ENCODE measurements at regions not wholly inside any gene's neighbourhood (a gene's known extent, or its start where the extent isn't known, plus 50 kb on each side); places are given as distances from the start of the nearest gene placed in this dataset.

- no peak for DNase-seq (ENCODE audit: low read depth)
Measured at GRCh38 chr5:8908055-8908683, 637.7 kb downstream of the SEMA5A start.

- DNase-seq (ENCODE audit: low read depth): no peak
Measured at GRCh38 chr5:8912106-8912505, 633.8 kb downstream of the SEMA5A start.

GRCh38 chr5:8913522-8913921 is 632.4 kb downstream of the SEMA5A start:
- no peak for DNase-seq (ENCODE audit: low read depth)

- DNase-seq (ENCODE audit: low read depth): no peak
Measured at GRCh38 chr5:8919096-8919495, 626.8 kb downstream of the SEMA5A start.

- no peak for DNase-seq (ENCODE audit: low read depth)
Measured at GRCh38 chr5:8923526-8923925, 622.3 kb downstream of the SEMA5A start.

- no peak for DNase-seq (ENCODE audit: low read depth)
Measured at GRCh38 chr5:8924054-8924793, 621.7 kb downstream of the SEMA5A start.

- DNase-seq (ENCODE audit: low read depth): no peak
Measured at GRCh38 chr5:8930021-8930420, 615.9 kb downstream of the SEMA5A start.

GRCh38 chr5:8934455-8934854 is 611.4 kb downstream of the SEMA5A start:
- DNase-seq (ENCODE audit: low read depth): no peak

- no peak for DNase-seq (ENCODE audit: low read depth)
Measured at GRCh38 chr5:8940934-8941333, 604.9 kb downstream of the SEMA5A start.

- DNase-seq (ENCODE audit: low read depth): no peak
Measured at GRCh38 chr5:8943301-8943700, 602.6 kb downstream of the SEMA5A start.

- no peak for DNase-seq (ENCODE audit: low read depth)
Measured at GRCh38 chr5:8944005-8944404, 601.9 kb downstream of the SEMA5A start.

- no peak for DNase-seq (ENCODE audit: low read depth)
Measured at GRCh38 chr5:8945972-8946371, 599.9 kb downstream of the SEMA5A start.

- DNase-seq (ENCODE audit: low read depth): no peak
Measured at GRCh38 chr5:8949908-8950307, 596.0 kb downstream of the SEMA5A start.

GRCh38 chr5:8952147-8952546 is 593.7 kb downstream of the SEMA5A start:
- no peak for DNase-seq (ENCODE audit: low read depth)

GRCh38 chr5:8953016-8953415 is 592.9 kb downstream of the SEMA5A start:
- no peak for DNase-seq (ENCODE audit: low read depth)

GRCh38 chr5:8953911-8954438 is 591.9 kb downstream of the SEMA5A start:
- DNase-seq (ENCODE audit: low read depth): no peak

GRCh38 chr5:8954801-8955200 is 591.1 kb downstream of the SEMA5A start:
- DNase-seq (ENCODE audit: low read depth): no peak

- DNase-seq (ENCODE audit: low read depth): no peak
Measured at GRCh38 chr5:8956659-8957058, 589.2 kb downstream of the SEMA5A start.

- no peak for DNase-seq (ENCODE audit: low read depth)
Measured at GRCh38 chr5:8958602-8959001, 587.3 kb downstream of the SEMA5A start.

GRCh38 chr5:8961219-8961618 is 584.7 kb downstream of the SEMA5A start:
- DNase-seq (ENCODE audit: low read depth): no peak

- DNase-seq (ENCODE audit: low read depth): no peak
Measured at GRCh38 chr5:8961956-8962355, 583.9 kb downstream of the SEMA5A start.

- no peak for DNase-seq (ENCODE audit: low read depth)
Measured at GRCh38 chr5:8981016-8981415, 564.9 kb downstream of the SEMA5A start.

GRCh38 chr5:8981496-8981895 is 564.4 kb downstream of the SEMA5A start:
- DNase-seq (ENCODE audit: low read depth): no peak

- no peak for DNase-seq (ENCODE audit: low read depth)
Measured at GRCh38 chr5:8984386-8984785, 561.5 kb downstream of the SEMA5A start.

All from stimulated activated CD8-positive, alpha-beta memory T cell treated with anti-CD3 and anti-CD28 coated beads, Interleukin-15, amount 100 ng/mL, for 24 hours (primary cell).